Stimulated activated CD4-positive, alpha-beta T cell treated with anti-CD3 and anti-CD28 coated beads, Interleukin-1b, Interleukin-23, amount 100 ng/mL, for 24 hours (primary cell): ENCODE measurements at regions not wholly inside any gene's neighbourhood (a gene's known extent, or its start where the extent isn't known, plus 50 kb on each side); places are given as distances from the start of the nearest gene placed in this dataset.
"Not testable (repeated sequence)": the region's sequence is repeated elsewhere in the genome, so short reads cannot be mapped to it uniquely, and the experiment has no call there.

ENCODE experiments used
- DNase-seq, 4 experiments: peaks; one replicate each; pipeline ENCODE4 v3.0.0-alpha.2; 2020; ENCODE audit warnings: low read depth in 4 of 4, low spot score in 1 of 4

DNA sequence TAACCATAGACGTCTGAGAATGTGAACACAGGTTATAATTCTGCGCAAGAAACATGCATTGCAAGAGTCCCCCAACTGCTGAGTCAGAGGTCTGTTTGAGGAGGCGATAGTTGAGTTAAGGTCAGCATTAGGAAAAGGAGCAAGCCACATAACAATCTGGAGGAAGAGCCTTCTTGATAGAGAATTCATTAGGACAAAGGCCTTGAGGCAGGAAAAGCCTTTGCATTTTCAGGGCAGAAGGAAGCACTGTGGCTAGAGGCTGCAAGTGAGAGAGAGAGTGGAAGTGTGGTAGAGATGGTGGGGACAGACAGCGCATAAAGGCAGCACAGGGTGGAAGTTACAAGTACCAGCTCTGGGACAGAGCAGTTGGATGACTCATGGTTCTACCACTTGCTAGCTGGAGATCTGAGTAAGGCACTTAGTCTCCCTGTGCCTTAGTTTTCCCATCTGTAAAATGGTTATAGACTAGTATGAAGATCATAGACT, 125.8 kb upstream of the LNX1 start:
- no peak for DNase-seq

DNA sequence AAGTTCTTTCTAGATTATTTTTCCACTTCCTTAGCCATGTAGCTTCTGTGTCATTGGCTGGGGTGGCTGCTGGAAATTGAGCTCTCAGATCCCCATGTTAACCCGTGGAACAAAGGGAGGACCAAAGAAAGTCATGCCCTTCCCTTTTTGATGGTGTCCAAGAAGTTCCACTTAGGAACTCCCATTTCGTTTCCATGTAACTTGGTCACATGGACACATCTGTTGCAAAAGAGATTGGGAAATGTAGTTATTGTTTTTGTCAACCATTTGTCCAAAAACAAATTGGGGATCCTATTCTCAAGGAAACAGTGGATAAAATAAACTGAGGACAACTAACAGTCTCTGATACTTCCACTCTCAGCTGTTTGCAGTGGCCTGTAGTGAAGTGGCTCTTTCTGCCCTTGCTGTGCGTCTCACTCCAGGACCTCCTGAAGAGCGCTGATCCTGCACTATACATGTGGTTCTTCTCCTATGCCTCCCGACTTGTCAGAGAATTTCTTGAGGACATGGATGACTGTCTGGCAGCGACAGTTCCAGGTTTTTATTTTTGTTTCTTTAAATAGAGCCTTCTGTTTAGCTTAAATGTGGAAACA, 125.3 kb upstream of the LNX1 start:
- DNase-seq, result no peak

GRCh38 chr4:53716011-53716410, 124.7 kb upstream of the LNX1 start:
- no peak for DNase-seq

- no peak for DNase-seq
These were observed 123.2 kb upstream of the LNX1 start for GRCh38 chr4:53714236-53715140.

- no peak for DNase-seq
These were observed 122.5 kb upstream of the LNX1 start for GRCh38 chr4:53713767-53714166.

- DNase-seq, result no peak
These were observed 122.0 kb upstream of the LNX1 start for GRCh38 chr4:53713296-53713695.

GRCh38 chr4:53712408-53713020, 121.2 kb upstream of the LNX1 start:
- DNase-seq, result no peak

DNA sequence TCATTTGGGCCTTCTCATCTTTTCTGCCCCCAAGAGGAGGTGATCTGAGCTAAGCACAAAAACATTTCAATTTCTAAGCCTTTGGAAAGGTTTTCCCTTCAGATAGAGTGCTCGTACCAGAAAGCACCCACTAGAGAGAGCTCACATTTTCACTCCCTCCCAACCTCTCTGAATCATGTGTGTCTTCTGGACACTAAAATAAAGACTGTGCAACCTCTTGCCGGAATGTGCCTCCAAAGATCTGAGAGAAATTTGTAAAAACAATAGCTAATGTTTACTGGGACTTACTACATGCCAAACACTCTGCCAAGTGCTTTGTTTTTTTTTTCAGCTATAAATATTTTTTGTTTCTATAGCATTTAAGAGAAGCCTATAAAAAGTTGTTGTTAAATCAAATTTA, 120.6 kb upstream of the LNX1 start:
- DNase-seq, result no peak

DNA sequence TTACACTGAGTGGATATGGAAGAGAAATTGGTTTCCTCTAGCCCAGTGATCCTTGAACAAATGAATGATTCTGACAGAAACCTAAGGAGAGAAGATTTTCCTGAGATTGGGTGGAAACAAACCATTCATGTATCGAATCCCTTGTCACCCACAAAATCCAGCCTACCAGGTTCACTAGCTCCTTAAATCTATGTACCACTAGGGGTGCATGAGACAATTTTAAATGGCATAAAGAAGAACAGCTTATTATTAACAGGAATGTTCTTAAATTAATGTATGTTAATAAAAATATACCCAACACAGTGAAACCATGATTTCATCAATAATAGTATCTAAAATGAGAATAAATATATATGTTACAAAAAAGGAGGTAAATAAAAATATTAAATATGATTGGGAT, 118.4 kb upstream of the LNX1 start:
- DNase-seq, result no peak

GRCh38 chr4:53707491-53707890, 116.2 kb upstream of the LNX1 start:
- no peak for DNase-seq

DNA sequence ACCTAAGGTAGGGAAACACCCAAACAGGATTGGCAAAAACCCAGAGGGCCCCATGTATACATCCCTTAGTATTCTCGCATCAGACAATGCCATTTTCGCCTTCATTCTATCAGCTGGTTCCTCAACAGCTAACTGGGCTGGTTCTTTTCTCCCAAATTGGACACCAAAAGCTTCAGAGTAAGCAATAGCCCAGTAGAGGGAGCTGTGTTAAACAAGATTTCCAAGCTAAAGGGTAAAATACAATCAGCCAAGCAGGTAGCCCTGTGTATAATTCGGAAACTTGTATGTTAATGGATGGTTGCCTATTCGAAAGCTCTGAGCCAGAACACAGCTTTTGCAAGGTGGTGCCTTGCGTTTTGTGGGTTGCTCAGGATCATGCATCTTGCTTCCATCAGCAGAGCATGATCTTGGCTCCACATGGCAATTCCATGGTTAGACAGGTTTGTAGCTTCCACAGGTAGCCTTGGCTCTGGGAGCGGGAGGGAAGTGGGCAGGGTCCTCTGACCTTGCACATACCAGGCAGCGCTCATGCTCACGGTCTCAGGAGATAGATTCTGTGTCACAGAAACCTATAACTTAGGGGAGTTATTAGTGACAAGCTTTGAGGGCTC, 115.2 kb upstream of the LNX1 start:
- no peak for DNase-seq

GRCh38 chr4:53705972-53706371, 114.7 kb upstream of the LNX1 start:
- no peak for DNase-seq

- no peak for DNase-seq
These were observed 114.0 kb upstream of the LNX1 start for GRCh38 chr4:53705151-53705764.

DNA sequence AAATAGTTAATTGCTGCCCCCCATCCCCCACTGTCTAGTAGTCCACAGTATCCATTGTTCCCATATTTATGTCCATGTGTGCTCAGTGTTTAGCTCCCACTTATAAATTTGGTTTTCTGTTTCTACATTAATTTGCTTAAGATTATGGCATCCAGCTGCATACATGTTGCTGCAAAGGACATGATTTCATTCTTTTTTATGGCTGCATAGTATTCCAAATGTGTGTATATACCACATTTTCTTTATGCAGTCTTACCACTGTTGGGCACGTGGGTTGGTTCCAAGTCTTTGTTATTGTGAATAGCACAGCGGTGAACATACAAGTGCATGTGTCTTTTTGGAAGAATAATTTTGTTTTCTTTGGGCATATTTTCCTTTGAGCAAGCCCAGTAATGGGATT, 113.0 kb upstream of the LNX1 start:
- DNase-seq, result no peak

DNA sequence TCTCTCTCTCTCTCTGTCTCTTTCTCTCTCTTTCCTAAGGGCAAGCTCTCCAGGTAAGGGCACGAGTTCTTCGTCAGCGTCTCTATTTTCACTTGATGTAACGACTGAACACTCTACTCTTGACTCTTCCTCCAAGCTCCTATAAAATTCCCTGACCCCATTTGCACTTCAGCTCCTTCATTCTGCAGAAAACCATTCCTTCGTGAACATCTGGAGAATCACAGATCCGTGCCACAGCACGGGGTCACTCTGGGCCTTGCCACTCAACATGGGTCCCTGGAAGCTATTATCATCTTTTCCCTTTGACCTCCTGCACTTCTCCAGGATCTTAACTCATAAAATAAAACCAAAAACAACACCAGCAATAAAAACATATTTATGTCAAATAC, 112.0 kb upstream of the LNX1 start:
- DNase-seq, result no peak

GRCh38 chr4:53702334-53703266, 111.3 kb upstream of the LNX1 start:
- DNase-seq, result no peak

DNA sequence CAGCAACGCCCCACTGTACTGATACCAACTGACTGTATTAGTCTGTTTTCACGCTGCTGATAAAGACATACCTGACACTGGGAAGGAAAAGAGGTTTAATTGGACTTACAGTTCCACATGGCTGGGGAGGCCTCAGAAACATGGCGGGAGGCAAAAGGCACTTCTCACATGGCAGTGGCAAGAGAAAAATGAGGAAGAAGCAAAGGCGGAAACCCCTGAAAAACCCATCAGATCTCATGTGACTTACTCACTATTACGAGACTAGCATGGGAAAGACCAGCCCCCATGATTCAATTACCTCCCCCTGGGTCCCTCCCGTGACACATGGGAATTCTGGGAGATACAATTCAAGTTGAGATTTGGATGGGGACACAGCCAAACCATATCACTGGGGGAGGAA, 110.0 kb upstream of the LNX1 start:
- DNase-seq, result not testable (repeated sequence)

DNA sequence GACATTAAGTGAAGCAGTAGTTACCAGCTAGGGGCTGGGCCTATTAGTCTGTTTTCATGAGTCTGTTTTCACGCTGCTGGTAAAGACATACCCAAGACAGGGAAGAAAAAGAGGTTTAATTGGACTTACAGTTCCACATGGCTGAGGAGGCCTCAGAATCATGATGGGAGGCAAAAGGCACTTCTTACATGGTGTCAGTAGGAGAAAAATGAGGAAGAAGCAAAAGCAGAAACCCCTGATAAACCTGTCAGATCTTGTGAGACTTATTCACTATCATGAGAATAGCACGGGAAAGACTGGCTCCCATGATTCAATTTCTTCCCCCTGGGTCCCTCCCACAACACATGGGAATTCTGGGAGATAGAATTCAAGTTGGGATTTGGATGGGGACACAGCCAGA, 108.0 kb upstream of the LNX1 start:
- not testable (repeated sequence) for DNase-seq

GRCh38 chr4:53697016-53697685, 105.9 kb upstream of the LNX1 start:
- DNase-seq, result no peak
